ENCODE measurements at regions not wholly inside any gene's neighbourhood (a gene's known extent, or its start where the extent isn't known, plus 50 kb on each side); places are given as distances from the start of the nearest gene placed in this dataset.

DNA sequence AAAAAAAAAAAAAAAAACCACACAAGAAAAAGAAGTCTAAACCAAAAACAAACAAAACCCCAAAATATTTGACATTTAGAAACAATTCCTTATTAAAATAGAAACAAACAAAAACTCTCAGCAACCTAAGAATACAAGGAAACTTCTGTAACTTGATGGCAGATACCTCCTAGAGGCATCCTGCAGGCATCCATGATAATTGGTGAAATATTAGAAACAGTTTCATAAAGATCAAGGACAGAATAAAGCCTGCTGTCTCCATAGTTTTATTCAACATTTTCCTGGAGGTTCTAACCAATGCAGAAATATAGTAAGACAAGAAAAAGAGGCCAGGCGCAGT lies 63.0 kb upstream of the TRPM1 start (continued):
- TF ChIP-seq CHD7 (IDR thresholded peaks at IDR 0.05; ENCODE audit: insufficient replicate concordance, low read length) (no peak), SRF (IDR thresholded peaks at IDR 0.05; ENCODE audit: low read depth, low read length) (no peak), NRF1 (IDR thresholded peaks at IDR 0.05; ENCODE audit: low read depth, low read length) (no peak), POLR2A (IDR thresholded peaks at IDR 0.05; ENCODE audit: control extremely low read depth in 1 of 2, low read depth in 2 of 2, low read length in 2 of 2) (no peak), PHF8 (conservative IDR thresholded peaks at IDR 0.05; ENCODE audit: low read depth, low read length) (no peak), NANOG (IDR thresholded peaks at IDR 0.05; ENCODE audit: insufficient read depth, low read depth, low read length, poor library complexity, severe bottlenecking) (no peak), SIX5 (IDR thresholded peaks at IDR 0.05; ENCODE audit: low read depth, low read length) (no peak), YY1 (IDR thresholded peaks at IDR 0.05; ENCODE audit: low read depth, low read length) (no peak), KDM4A (IDR thresholded peaks at IDR 0.05; ENCODE audit: low read depth, low read length, severe bottlenecking) (no peak), BCL11A (IDR thresholded peaks at IDR 0.05; ENCODE audit: low read depth in 2 of 2, low read length in 2 of 2) (no peak), CHD2 (IDR thresholded peaks at IDR 0.05; ENCODE audit: low read length) (no peak), SP2 (IDR thresholded peaks at IDR 0.05; ENCODE audit: low read length) (no peak)
- TF ChIP-seq, protein P1, sequence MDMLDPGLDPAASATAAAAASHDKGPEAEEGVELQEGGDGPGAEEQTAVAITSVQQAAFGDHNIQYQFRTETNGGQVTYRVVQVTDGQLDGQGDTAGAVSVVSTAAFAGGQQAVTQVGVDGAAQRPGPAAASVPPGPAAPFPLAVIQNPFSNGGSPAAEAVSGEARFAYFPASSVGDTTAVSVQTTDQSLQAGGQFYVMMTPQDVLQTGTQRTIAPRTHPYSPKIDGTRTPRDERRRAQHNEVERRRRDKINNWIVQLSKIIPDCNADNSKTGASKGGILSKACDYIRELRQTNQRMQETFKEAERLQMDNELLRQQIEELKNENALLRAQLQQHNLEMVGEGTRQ (IDR thresholded peaks at IDR 0.05; ENCODE audit: low read length) = no peak
